GM12878 (cell line): ENCODE measurements at regions not wholly inside any gene's neighbourhood (a gene's known extent, or its start where the extent isn't known, plus 50 kb on each side); places are given as distances from the start of the nearest gene placed in this dataset.

Source experiments
- ATAC-seq: fragments of 200-7000 bp; cut with Tn5 transposase; 3 replicates; pipeline ENCODE4 v1.9.1; 2020; ENCODE audit warnings: mild to moderate bottlenecking, moderate library complexity
- BruUV-seq: library from RNA; stranded (reverse); fragments of 400-500 nt; replicated peaks from 2 replicates; lab custom pipeline; 2021; lab: Mats Ljungman, UMichigan
- CTCF ChIA-PET: fragments of 300-600 bp; sonication (Branson Sonifier 250); formaldehyde crosslinking; extraction: SDS; loops from one replicate; lab custom pipeline; 2021; ENCODE audit warnings: inconsistent platforms; lab: Yijun Ruan, JAX
- POLR2A ChIA-PET: fragments of 350-600 bp; formaldehyde crosslinking; extraction: SDS; loops from one replicate; lab custom pipeline; 2021; ENCODE audit warnings: inconsistent platforms; lab: Charles Lee
- RAD21 ChIA-PET: fragments of 300-600 bp; sonication (Branson Sonifier 250); formaldehyde crosslinking; loops from one replicate; lab custom pipeline; 2023; ENCODE audit warnings: antibody characterized with exemption; ENCODE audit not compliant: unreplicated experiment; lab: Charles Lee
- SMC1A ChIA-PET: fragments of 300-600 bp; sonication (Branson Sonifier 250); formaldehyde crosslinking; loops from one replicate; lab custom pipeline; 2023; ENCODE audit not compliant: unreplicated experiment, uncharacterized antibody; lab: Charles Lee
- DNase-seq: peaks from one replicate; pipeline ENCODE4 v3.0.0-alpha.2; 2011; ENCODE audit warnings: low read depth, low spot score
- FAIRE-seq: peaks from 3 replicates; lab custom pipeline; 2011; peaks lifted over from hg19 to GRCh38; lab: Jason Lieb, UNC
- H2AFZ ChIP-seq: 2 replicates; pipeline ENCODE4 v1.6.0; 2011; ENCODE audit warnings: low read depth, low read length, control low read depth; ENCODE audit not compliant: control insufficient read depth
- H3K27ac ChIP-seq: 2 replicates; pipeline ENCODE4 v1.5.1; 2011; ENCODE audit warnings: control low read depth; ENCODE audit not compliant: control insufficient read depth, insufficient read depth
- H3K27me3 ChIP-seq, 2 experiments: replicated peaks in 1 of 2; 2 replicates each; pipeline versions ENCODE4 v1.6.0 to v1.6.1; 2011; ENCODE audit warnings: low read length in 1 of 2; ENCODE audit not compliant: control insufficient read depth in 2 of 2, insufficient read depth in 2 of 2
- H3K36me3 ChIP-seq, 2 experiments: 2 replicates each; pipeline ENCODE4 v1.5.1; 2011; ENCODE audit warnings: low read length in 1 of 2; ENCODE audit not compliant: control insufficient read depth in 2 of 2, insufficient read depth in 2 of 2
- H3K4me1 ChIP-seq: 2 replicates; pipeline ENCODE4 v1.6.1; 2011; ENCODE audit warnings: mild to moderate bottlenecking, low read length, moderate library complexity, mixed read lengths; ENCODE audit not compliant: control insufficient read depth, insufficient read depth
- H3K4me2 ChIP-seq: 2 replicates; pipeline ENCODE4 v1.6.0; 2011; ENCODE audit warnings: control low read depth; ENCODE audit not compliant: control insufficient read depth, insufficient read depth
- H3K4me3 ChIP-seq: fragments of 200-600 bp; sonication (generic); 2 replicates; pipeline ENCODE4 v1.5.1; 2016
- H3K79me2 ChIP-seq: 2 replicates; pipeline ENCODE4 v1.6.0; 2011; ENCODE audit warnings: low read length; ENCODE audit not compliant: control insufficient read depth, insufficient read depth
- H3K9ac ChIP-seq: 2 replicates; pipeline ENCODE4 v1.8.0; 2011; ENCODE audit warnings: low read length, control low read depth, mixed read lengths; ENCODE audit not compliant: control insufficient read depth, insufficient read depth
- H3K9me3 ChIP-seq: replicated peaks from 3 replicates; pipeline ENCODE4 v1.5.1; 2011; ENCODE audit warnings: mild to moderate bottlenecking, low read length; ENCODE audit not compliant: control insufficient read depth, insufficient read depth
- H4K20me1 ChIP-seq: 2 replicates; pipeline ENCODE4 v1.6.0; 2011; ENCODE audit not compliant: control insufficient read depth, insufficient read depth
- ASH2L ChIP-seq: fragments of 300-600, 200-600 bp; sonication (generic); IDR thresholded peaks from 2 replicates; pipeline ENCODE4 v1.6.1; 2017; ENCODE audit warnings: low read depth, mild to moderate bottlenecking, borderline replicate concordance
- CTCF ChIP-seq, 3 experiments: IDR thresholded peaks in 2 of 3; conservative IDR thresholded peaks in 1 of 3; 2 replicates each; pipeline ENCODE4 v1.5.1; 2011; ENCODE audit warnings: low read depth in 3 of 3, low read length in 3 of 3, mild to moderate bottlenecking in 3 of 3, control low read depth in 2 of 3, moderate library complexity in 2 of 3, inconsistent platforms in 1 of 3, mixed read lengths in 1 of 3; ENCODE audit not compliant: control insufficient read depth in 2 of 3, insufficient read depth in 1 of 3; ENCODE audit errors: extremely low read depth in 1 of 3
- E2F8 ChIP-seq: fragments of 450-650 bp; IDR thresholded peaks from 2 replicates; pipeline ENCODE4 v1.6.1; 2018; ENCODE audit warnings: mild to moderate bottlenecking, low read depth, moderate library complexity; ENCODE audit not compliant: partially characterized antibody
- E4F1 ChIP-seq: fragments of 450-650 bp; IDR thresholded peaks from 2 replicates; pipeline ENCODE4 v1.6.1; 2018; ENCODE audit warnings: borderline replicate concordance, mild to moderate bottlenecking; ENCODE audit not compliant: partially characterized antibody
- EZH2 ChIP-seq: IDR thresholded peaks from 2 replicates; pipeline ENCODE4 v1.6.1; 2012; ENCODE audit warnings: low read depth, mild to moderate bottlenecking, control low read depth, inconsistent platforms, low read length, borderline replicate concordance; ENCODE audit not compliant: control insufficient read depth
- GATAD2B ChIP-seq: fragments of 450-650 bp; conservative IDR thresholded peaks from 2 replicates; pipeline ENCODE4 v1.6.1; 2017; ENCODE audit warnings: low read depth, mild to moderate bottlenecking, moderate library complexity
- NBN ChIP-seq: fragments of 450-650 bp; IDR thresholded peaks from 2 replicates; pipeline ENCODE4 v1.6.1; 2016
- SPI1 ChIP-seq: IDR thresholded peaks from 2 replicates; pipeline ENCODE4 v1.6.1; 2011; ENCODE audit warnings: low read depth, mild to moderate bottlenecking, low read length, moderate library complexity, borderline replicate concordance; ENCODE audit not compliant: insufficient read depth
- TBL1XR1 ChIP-seq: IDR thresholded peaks from 2 replicates; pipeline ENCODE4 v1.6.1; 2012; ENCODE audit warnings: low read depth, low read length, improper control_type of control experiment
- WRNIP1 ChIP-seq: IDR thresholded peaks from 2 replicates; pipeline ENCODE4 v1.6.1; 2011; ENCODE audit warnings: low read depth, low read length, improper control_type of control experiment, borderline replicate concordance
- ZSCAN29 ChIP-seq: fragments of 450-650 bp; IDR thresholded peaks from 2 replicates; pipeline ENCODE4 v1.6.1; 2017; ENCODE audit warnings: mild to moderate bottlenecking, moderate library complexity
- WGBS: methylation state at CpG from one replicate; pipeline ENCODE4 v1.1.6; 2016; ENCODE audit warnings: low lambda C conversion rate; ENCODE audit not compliant: insufficient replicate concordance, insufficient coverage; ENCODE audit errors: missing lambda C conversion rate; 5-methylcytosine and 5-hydroxymethylcytosine counted together
- in situ Hi-C: fragments of 300-500 bp; cut with MboI; formaldehyde crosslinking; loops from 9 replicates; pipeline ENCODE4 v1.14.3; 2018; ENCODE audit warnings: mixed read lengths
- intact Hi-C: fragments of 100-400 bp; cut with micrococcal nuclease; formaldehyde crosslinking; loops from one replicate; pipeline ENCODE4 v1.14.2; 2022; ENCODE audit not compliant: unreplicated experiment

- Histone ChIP-seq H3K4me1 (no peaks in the 10 kb centered on the region), H3K4me2 (no peak overlapping the region), H3K9ac (no peak overlapping the region), H4K20me1 (no peaks in the 10 kb centered on the region), H3K4me3 (no peak overlapping the region), H3K79me2 (no peaks in the 10 kb centered on the region), H3K9me3 (no peaks in the 10 kb centered on the region), H3K27ac (no peak overlapping the region), H3K36me3 (no peaks in the 10 kb centered on the region), H3K27me3 (no peaks in the 10 kb centered on the region), H2AFZ (no peak overlapping the region)
- TF ChIP-seq ASH2L, result no peak
- no peak for TF ChIP-seq NBN
- no peak for TF ChIP-seq ZSCAN29
- no peak for TF ChIP-seq WRNIP1
- TF ChIP-seq EZH2, result no peak
- no peak for TF ChIP-seq E2F8
- TF ChIP-seq SPI1, result no peak
- TF ChIP-seq CTCF (IDR thresholded peaks at IDR 0.05 in 2 of 3, conservative IDR thresholded peaks at IDR 0.05 in 1 of 3; ENCODE audit: control insufficient read depth in 2 of 3, extremely low read depth in 1 of 3, insufficient read depth in 1 of 3, low read depth in 3 of 3, low read length in 3 of 3), result no peak
- no peak for TF ChIP-seq GATAD2B
- no peak for TF ChIP-seq E4F1
- no peak for TF ChIP-seq TBL1XR1
- ATAC-seq (no peak), FAIRE-seq (no peak), DNase-seq (no peak)
- SMC1A ChIA-PET, result no interaction called here
- CTCF ChIA-PET, result no interaction called here
- WGBS, result 26% methylated on average over 5 of the region's 5 CpGs
- POLR2A ChIA-PET, result no interaction called here
- in situ Hi-C loops, result no loop called here
- RAD21 ChIA-PET, result no interaction called here
- no TSS peak for BruUV-seq
- intact Hi-C loops, result no loop called here
Observed at GRCh38 chr14:44418856-44419255, 88.2 kb downstream of the FSCB start.
